ENCODE measurements at regions not wholly inside any gene's neighbourhood (a gene's known extent, or its start where the extent isn't known, plus 50 kb on each side); places are given as distances from the start of the nearest gene placed in this dataset.

- TF ChIP-seq MXI1 (IDR thresholded peaks at IDR 0.05; ENCODE audit: low read depth, low read length), result no peak
- TF ChIP-seq ELK1 (IDR thresholded peaks at IDR 0.05; ENCODE audit: low read depth, low read length), result no peak
These were observed 139.2 kb upstream of the PTER start (continued) for GRCh38 chr10:16297642-16298041.

- Histone ChIP-seq H3K36me3 (ENCODE audit: control insufficient read depth in 2 of 2, insufficient read depth in 2 of 2, low read length in 1 of 2) (no peaks in the 10 kb centered on the region), H3K27me3 (replicated peaks in 1 of 2; ENCODE audit: control insufficient read depth in 2 of 2, insufficient read depth in 2 of 2, low read length in 1 of 2) (no peaks in the 10 kb centered on the region), H3K4me3 (no peak overlapping the region), H3K79me2 (ENCODE audit: control insufficient read depth, insufficient read depth, low read length) (no peaks in the 10 kb centered on the region), H4K20me1 (ENCODE audit: control insufficient read depth, insufficient read depth) (no peaks in the 10 kb centered on the region), H3K9me3 (replicated peaks; ENCODE audit: control insufficient read depth, insufficient read depth, low read length) (no peaks in the 10 kb centered on the region), H2AFZ (ENCODE audit: control insufficient read depth, low read depth, low read length) (no peak overlapping the region), H3K27ac (ENCODE audit: control insufficient read depth, insufficient read depth) (no peak overlapping the region), H3K4me1 (ENCODE audit: control insufficient read depth, insufficient read depth, low read length) (no peaks in the 10 kb centered on the region), H3K4me2 (ENCODE audit: control insufficient read depth, insufficient read depth) (no peak overlapping the region), H3K9ac (ENCODE audit: control insufficient read depth, insufficient read depth, low read length) (no peak overlapping the region)
- DNase-seq (ENCODE audit: low read depth, low spot score) (no peak), ATAC-seq (no peak), FAIRE-seq (no peak)
- WGBS (ENCODE audit: insufficient coverage, insufficient replicate concordance, low lambda C conversion rate, missing lambda C conversion rate), result 40% methylated on average over 2 of the region's 4 CpGs
- BruUV-seq (replicated peaks), result no TSS peak
- TF ChIP-seq RAD21 (IDR thresholded peaks at IDR 0.05; ENCODE audit: insufficient read depth, low read depth, low read length) (no peak), LARP7 (IDR thresholded peaks at IDR 0.05) (no peak), BMI1 (IDR thresholded peaks at IDR 0.05; ENCODE audit: borderline replicate concordance) (no peak), TARDBP (IDR thresholded peaks at IDR 0.05; ENCODE audit: borderline replicate concordance) (no peak), NR2F1 (conservative IDR thresholded peaks at IDR 0.05) (no peak), BHLHE40 (IDR thresholded peaks at IDR 0.05; ENCODE audit: borderline replicate concordance in 1 of 2, low read depth in 2 of 2, low read length in 1 of 2) (no peak)
- intact Hi-C loops (cut with micrococcal nuclease; ENCODE audit: unreplicated experiment), result no loop called here
- ChIA-PET POLR2A (no interaction called here), SMC1A (ENCODE audit: uncharacterized antibody, unreplicated experiment) (no interaction called here), CTCF (interaction anchor here (0.6 kb wide), 1 partner anchor 133 kb away, joined by 3 read pairs; no protein-coding TSS in a partner anchor), RAD21 (ENCODE audit: unreplicated experiment) (no interaction called here)
- in situ Hi-C loops (cut with MboI), result no loop called here
These were observed 132.5 kb upstream of the PTER start for GRCh38 chr10:16304311-16304710.

Data from GM12878 (cell line).